ENCODE measurements at regions not wholly inside any gene's neighbourhood (a gene's known extent, or its start where the extent isn't known, plus 50 kb on each side); places are given as distances from the start of the nearest gene placed in this dataset.

DNA sequence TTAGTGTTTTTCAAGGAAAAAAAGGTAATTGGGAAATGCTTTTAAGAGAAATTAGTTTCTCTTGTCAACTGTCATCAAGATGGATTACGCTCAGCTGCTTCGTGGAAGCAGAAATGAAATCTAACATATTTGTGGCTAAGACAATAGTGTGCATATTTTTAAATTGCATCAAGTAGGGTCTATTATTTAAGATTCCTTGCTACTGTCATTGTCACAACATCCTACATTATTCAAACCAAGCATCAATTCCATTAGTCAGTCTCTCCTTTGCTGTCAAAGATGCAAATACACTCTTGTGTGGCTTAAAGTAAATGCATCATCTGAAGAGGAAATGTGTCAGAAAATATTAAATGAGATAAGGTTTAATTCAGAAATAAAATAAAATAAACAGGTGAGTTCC is 1277.6 kb upstream of the SEL1L start:
- TF ChIP-seq POLR2A (IDR thresholded peaks at IDR 0.05; ENCODE audit: low read depth, low read length) (no peak), POLR2AphosphoS5 (IDR thresholded peaks at IDR 0.05; ENCODE audit: low read depth, low read length) (no peak), TAF1 (IDR thresholded peaks at IDR 0.05; ENCODE audit: borderline replicate concordance, low read depth, low read length) (no peak)
